ENCODE measurements at regions not wholly inside any gene's neighbourhood (a gene's known extent, or its start where the extent isn't known, plus 50 kb on each side); places are given as distances from the start of the nearest gene placed in this dataset.
"Not testable (repeated sequence)": the region's sequence is repeated elsewhere in the genome, so short reads cannot be mapped to it uniquely, and the experiment has no call there.

DNA sequence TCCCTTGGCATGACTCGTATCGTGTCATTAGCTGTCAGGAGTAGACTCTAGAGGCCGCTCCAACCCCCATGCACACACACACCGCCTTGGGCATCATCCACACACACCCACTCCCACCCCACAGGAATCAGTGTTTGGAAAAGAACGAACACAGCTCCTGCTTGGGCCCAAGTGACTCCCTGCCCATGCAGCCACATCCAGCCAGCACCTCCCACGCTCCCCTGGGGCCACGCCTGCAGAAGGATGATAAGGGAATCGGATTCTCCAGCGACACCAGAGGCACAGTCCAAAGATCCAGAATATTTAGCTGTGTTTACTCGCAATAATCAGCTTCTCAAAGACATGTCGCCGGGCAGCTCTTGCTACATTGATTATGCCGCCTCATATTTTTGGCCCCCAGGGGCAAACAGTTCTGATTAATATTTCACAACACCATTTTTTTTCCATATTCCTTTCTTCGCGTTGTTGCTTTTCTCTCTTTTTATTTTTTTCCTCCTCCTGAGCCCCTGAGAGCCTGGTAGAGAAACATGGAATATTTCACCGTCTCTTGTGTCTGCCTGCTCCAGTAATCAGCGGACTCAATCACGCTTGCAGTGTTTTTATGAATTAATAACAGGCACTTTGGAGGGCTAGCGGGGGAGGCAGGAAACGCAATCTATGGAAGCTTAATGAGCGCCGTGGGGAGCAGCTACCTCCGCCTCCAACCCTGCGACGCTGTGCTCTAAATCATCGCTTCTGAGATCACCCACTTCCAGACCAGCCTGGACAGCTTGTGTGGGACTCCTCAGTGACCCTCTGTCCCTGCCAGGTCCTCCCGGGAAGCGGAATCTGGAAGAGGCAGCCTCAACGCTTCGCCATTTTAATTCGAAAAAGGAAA lies 221.4 kb downstream of the TLE3 start:
- DNase-seq: no peak

- not testable (repeated sequence) for DNase-seq
Measured at GRCh38 chr15:69879963-69880362, 217.8 kb downstream of the TLE3 start.

- DNase-seq: no peak
Measured at GRCh38 chr15:69880571-69881301, 217.0 kb downstream of the TLE3 start.

DNA sequence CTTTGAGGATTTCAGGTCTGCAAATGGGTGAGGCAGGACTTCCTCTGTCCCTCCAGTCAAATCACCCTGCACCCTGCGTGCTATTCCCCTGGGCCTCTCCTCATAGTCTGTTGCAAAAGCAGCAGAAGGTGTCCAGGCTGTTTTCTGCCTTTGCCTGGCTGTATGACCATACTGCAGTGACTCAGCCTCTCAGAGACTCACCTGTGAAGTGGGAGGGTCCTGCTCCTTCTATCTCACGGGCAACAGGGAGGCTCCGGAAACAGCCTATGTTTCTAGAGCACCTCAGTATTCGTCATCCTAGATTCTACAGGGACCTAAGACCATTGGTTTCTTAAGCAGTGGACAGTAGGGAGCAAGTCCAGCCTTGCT lies 216.4 kb downstream of the TLE3 start:
- DNase-seq: no peak

DNA sequence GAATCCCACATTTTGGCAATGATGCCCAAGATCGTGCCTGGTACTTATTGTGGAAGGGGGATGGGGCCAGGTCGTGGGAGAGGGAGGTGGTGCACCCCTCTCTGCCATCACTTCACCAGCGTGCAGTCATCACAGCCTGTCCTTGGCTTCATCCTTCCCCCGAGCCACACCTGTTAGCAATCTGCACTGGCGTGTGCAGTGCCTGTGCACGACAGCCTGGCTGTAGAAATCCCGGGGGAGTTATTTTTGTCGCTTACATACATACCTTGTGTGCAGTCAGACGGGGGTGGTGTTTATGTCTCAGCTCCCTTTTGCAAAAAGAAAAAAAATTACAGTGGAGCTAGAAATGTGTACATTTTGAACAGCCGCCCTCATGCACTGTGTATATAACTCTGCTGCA lies 216.0 kb downstream of the TLE3 start:
- no peak for DNase-seq

GRCh38 chr15:69883306-69883705 lies 214.4 kb downstream of the TLE3 start:
- DNase-seq: no peak

DNA sequence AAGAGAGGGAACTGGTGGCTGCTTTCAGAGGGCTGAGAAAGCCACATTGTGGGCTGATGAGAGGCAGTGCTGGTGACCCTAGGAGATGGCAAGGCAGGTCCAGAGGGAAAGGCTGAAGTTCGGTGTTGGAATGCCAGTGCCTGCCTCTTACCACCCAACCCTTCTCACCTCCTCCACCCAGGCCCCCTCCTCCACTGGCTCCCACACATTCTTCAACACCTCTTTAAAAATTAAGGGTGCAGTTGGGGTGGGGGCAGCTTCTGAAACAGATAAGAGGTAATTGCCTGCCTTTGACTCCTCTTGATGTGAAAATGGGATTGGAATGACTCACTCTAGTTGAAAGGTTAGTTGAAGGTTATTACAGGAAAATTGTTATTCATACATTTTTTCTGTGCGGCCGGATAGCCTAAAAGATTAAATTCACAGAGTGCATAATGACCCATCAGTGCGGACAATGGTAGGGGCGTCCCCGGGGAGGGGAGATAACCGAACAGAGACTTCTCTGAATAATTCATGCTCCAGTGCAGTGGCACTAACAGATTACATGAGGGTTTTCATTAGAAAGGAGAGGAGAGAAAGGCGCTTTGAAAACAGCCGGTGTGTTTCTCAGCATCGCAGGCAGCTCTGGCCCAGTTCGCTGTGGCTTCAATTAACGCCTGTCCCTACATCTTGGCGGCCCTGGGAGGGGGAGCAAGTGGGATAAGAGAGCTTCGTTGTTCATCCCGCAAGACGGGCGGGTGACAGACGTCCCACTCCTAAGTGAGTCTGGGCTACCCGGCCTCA lies 212.4 kb downstream of the TLE3 start:
- no peak for DNase-seq

GRCh38 chr15:69887009-69887408 lies 210.7 kb downstream of the TLE3 start:
- no peak for DNase-seq

- no peak for DNase-seq
Measured at GRCh38 chr15:69887553-69887952, 210.2 kb downstream of the TLE3 start.

- no peak for DNase-seq
Measured at GRCh38 chr15:69888406-69888805, 209.3 kb downstream of the TLE3 start.

- no peak for DNase-seq
Measured at GRCh38 chr15:69891070-69891536, 206.6 kb downstream of the TLE3 start.

GRCh38 chr15:69891606-69892005 lies 206.1 kb downstream of the TLE3 start:
- DNase-seq: no peak

GRCh38 chr15:69892351-69892750 lies 205.4 kb downstream of the TLE3 start:
- DNase-seq: no peak

DNA sequence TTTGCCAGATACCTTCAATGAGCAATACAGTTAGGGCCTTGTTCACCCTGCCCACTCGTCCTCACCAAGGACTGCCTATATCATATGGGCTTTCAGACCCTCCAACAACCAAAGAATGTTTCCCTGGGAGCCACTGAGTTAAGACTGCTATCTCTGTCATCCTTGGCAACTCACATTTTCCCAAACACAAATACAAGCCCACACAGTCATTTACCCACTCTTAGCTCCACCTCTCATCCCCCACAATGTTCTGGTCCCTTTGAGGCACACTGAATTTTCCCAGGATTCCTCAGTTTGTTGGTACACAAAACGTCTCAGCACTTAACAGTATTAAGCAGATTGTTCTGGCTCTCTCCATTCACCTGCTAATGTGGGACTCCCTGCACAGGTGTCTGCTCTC lies 204.6 kb downstream of the TLE3 start:
- DNase-seq: no peak

- no peak for DNase-seq
Measured at GRCh38 chr15:69893863-69894262, 203.9 kb downstream of the TLE3 start.

DNA sequence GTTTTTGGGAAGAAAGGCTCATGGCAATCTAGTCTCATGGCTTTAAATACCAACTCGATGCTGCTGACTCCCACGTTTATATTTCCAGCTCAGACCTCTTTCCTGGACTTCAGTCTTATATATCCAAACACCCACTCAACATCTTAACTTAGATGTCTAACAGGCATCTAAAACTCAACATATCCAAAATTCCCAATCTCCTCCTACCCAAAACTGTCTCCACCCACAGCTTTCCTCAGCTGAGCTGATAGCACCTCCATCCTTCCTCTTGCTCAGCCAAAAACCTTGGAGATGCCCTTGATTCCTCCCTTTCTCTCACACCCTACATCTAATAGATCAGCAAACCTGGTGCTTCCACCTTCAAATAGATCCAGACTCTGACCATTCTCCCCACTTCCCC lies 202.5 kb downstream of the TLE3 start:
- DNase-seq: no peak

DNA sequence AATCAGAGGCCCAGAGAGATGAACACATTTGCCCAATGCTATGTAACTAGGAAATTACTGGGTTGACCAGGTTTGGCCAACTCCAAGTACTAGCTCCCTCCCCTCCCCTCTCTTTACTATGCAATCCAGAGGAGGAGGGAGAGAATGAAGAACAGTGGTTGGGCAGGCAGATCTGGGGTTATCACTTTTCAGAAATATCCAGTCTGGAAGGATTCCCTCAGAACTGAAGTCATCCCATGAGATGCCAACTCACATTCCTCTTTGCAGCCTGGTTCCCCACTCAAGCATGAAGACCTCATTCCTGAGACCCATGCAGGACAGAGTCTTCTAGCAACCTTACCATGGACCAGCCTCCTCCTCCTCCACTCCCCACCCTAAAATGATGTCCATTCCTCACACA lies 201.1 kb downstream of the TLE3 start:
- no peak for DNase-seq

- DNase-seq: no peak
Measured at GRCh38 chr15:69897061-69897460, 200.7 kb downstream of the TLE3 start.

GRCh38 chr15:69897471-69898237 lies 200.1 kb downstream of the TLE3 start:
- no peak for DNase-seq

- no peak for DNase-seq
Measured at GRCh38 chr15:69898243-69898642, 199.5 kb downstream of the TLE3 start.

DNA sequence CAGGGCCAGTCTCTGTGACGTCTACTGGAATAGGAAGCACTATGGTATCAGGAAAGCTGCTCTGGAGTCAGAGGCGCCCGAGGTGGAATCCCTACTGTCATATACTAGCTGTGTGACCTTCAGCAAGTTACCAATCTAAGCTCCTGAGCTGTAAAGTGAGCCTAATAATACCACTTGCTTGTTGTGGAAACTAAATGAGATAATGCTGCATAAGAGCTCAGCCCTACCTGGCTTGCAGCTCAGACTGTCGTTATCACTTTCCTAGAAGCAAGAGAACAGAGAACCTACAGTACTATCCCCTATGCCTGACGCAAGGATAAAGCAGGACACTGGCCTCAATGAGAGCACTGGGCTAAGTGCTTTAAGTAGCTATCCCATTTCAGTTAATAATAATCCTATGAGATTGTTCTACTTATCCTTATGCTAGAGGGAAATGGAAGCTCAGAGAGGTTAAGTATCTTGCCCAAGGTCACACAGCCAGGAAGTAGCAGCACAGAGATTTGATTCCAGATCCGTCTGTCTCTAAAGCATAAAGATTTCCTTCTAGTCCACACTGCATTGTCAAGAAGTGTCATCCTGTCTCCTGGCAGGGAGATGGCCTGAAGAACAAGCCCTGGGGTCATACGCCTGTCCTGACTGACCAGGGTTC lies 195.2 kb downstream of the TLE3 start:
- DNase-seq: no peak
